DMS53 treated with DMSO at 0.1 percent for 48 hours (cell line): ENCODE measurements at regions not wholly inside any gene's neighbourhood (a gene's known extent, or its start where the extent isn't known, plus 50 kb on each side); places are given as distances from the start of the nearest gene placed in this dataset.

Source experiments
- DNase-seq: peaks from one replicate; lab custom pipeline; 2025; ENCODE audit not compliant: unreplicated experiment; lab: John Stamatoyannopoulos, UW

- no peak for DNase-seq
These were observed 104.2 kb upstream of the TMEM72 start for GRCh38 chr10:44806950-44807349.

- DNase-seq: no peak
These were observed 103.7 kb upstream of the TMEM72 start for GRCh38 chr10:44807451-44807850.

GRCh38 chr10:44809647-44810046, 101.5 kb upstream of the TMEM72 start:
- no peak for DNase-seq

- DNase-seq: peak; percentile 61
These were observed 100.1 kb upstream of the TMEM72 start for GRCh38 chr10:44811072-44811471.

GRCh38 chr10:44813201-44813600, 97.9 kb upstream of the TMEM72 start:
- no peak for DNase-seq

GRCh38 chr10:44814929-44815328, 96.2 kb upstream of the TMEM72 start:
- DNase-seq: no peak

GRCh38 chr10:44818041-44818649, 93.0 kb upstream of the TMEM72 start:
- DNase-seq: no peak

- no peak for DNase-seq
These were observed 92.4 kb upstream of the TMEM72 start for GRCh38 chr10:44818701-44819127.

- DNase-seq: no peak
These were observed 91.0 kb upstream of the TMEM72 start for GRCh38 chr10:44820094-44820493.

GRCh38 chr10:44821290-44821689, 89.8 kb upstream of the TMEM72 start:
- no peak for DNase-seq

GRCh38 chr10:44822349-44822748, 88.8 kb upstream of the TMEM72 start:
- no peak for DNase-seq

GRCh38 chr10:44822966-44823365, 88.2 kb upstream of the TMEM72 start:
- DNase-seq: no peak

GRCh38 chr10:44824607-44825006, 86.5 kb upstream of the TMEM72 start:
- no peak for DNase-seq

- DNase-seq: peak; percentile 97
These were observed 83.6 kb upstream of the TMEM72 start for GRCh38 chr10:44827431-44828006.

- no peak for DNase-seq
These were observed 82.5 kb upstream of the TMEM72 start for GRCh38 chr10:44828508-44829142.

- no peak for DNase-seq
These were observed 81.7 kb upstream of the TMEM72 start for GRCh38 chr10:44829426-44829825.

GRCh38 chr10:44830022-44830421, 81.1 kb upstream of the TMEM72 start:
- no peak for DNase-seq

- DNase-seq: no peak
These were observed 79.6 kb upstream of the TMEM72 start for GRCh38 chr10:44831581-44831980.

- no peak for DNase-seq
These were observed 78.3 kb upstream of the TMEM72 start for GRCh38 chr10:44832595-44833390.

- DNase-seq: no peak
These were observed 77.0 kb upstream of the TMEM72 start for GRCh38 chr10:44834131-44834530.

GRCh38 chr10:44835300-44835699, 75.8 kb upstream of the TMEM72 start:
- DNase-seq: no peak

- DNase-seq: no peak
These were observed 67.7 kb upstream of the TMEM72 start for GRCh38 chr10:44843484-44843883.
